ENCODE measurements at regions not wholly inside any gene's neighbourhood (a gene's known extent, or its start where the extent isn't known, plus 50 kb on each side); places are given as distances from the start of the nearest gene placed in this dataset.
"Not testable (repeated sequence)": the region's sequence is repeated elsewhere in the genome, so short reads cannot be mapped to it uniquely, and the experiment has no call there.

DNA sequence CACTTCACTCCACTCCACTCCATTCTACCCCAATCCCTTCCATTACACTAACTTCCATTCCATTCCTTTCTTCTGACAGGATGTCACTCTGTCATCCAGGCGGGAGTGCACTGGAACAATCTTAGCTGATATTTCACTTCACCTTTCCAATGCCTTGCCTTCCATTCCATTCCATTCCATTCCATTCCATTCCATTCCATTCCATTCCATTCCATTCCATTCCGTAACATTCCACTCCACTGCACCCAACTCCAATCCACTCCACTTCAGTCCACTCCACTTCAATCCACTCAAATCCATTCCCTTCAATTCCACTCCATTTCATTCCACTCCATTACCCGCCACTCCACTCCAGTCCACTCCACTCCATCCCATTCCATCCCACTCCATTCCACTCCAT is 1099.4 kb downstream of the TSPY10 start:
- H3K27ac ChIP-seq (ENCODE audit: extremely low read length, insufficient read depth, low read length) = no peak overlapping the region
- ATAC-seq (no peak), DNase-seq (ENCODE audit: low spot score) (peak; percentile 77), FAIRE-seq (no peak)
- 5% methylated on average over 3 of the region's 3 CpGs for WGBS (ENCODE audit: low lambda C conversion rate)
- H2AFZ ChIP-seq (ENCODE audit: low read length) = no peak overlapping the region
- in situ Hi-C loops (cut with HindIII; ENCODE audit: extremely low pct_ligation_motif_present, low pct_unique_long_range_greater_than_20kb) = no loop called here
- no peaks in the 10 kb centered on the region for H3K36me3 ChIP-seq (replicated peaks in 1 of 2; ENCODE audit: control insufficient read depth in 1 of 2, insufficient read depth in 2 of 2, low read length in 2 of 2)
- H3K4me2 ChIP-seq (ENCODE audit: low read depth, low read length) = no peak overlapping the region
- peaks cover 8% of the 10 kb centered on the region for H3K9me3 ChIP-seq (ENCODE audit: low read length)
- CTCF ChIA-PET (ENCODE audit: low intra/inter-chr PET ratio, low total read pairs) = no interaction called here
- no peak overlapping the region for H3K4me3 ChIP-seq (replicated peaks in 1 of 3; ENCODE audit: insufficient read depth in 1 of 3, low read depth in 2 of 3, low read length in 3 of 3)
- no TSS peak for BruUV-seq (replicated peaks)
- H3K27me3 ChIP-seq (ENCODE audit: control insufficient read depth in 1 of 2, insufficient read depth in 2 of 2, low read length in 2 of 2) = no peaks in the 10 kb centered on the region
- H3K9ac ChIP-seq (ENCODE audit: insufficient read depth, low read depth, low read length) = no peak overlapping the region
- POLR2A ChIA-PET = no interaction called here
- no peaks in the 10 kb centered on the region for H3K79me2 ChIP-seq (ENCODE audit: insufficient read depth, low read length)
- H3K4me1 ChIP-seq (ENCODE audit: insufficient read depth, low read length) = no peaks in the 10 kb centered on the region
- intact Hi-C loops (cut with micrococcal nuclease; ENCODE audit: unreplicated experiment) = no loop called here
- H4K20me1 ChIP-seq (ENCODE audit: insufficient read depth, low read length) = no peaks in the 10 kb centered on the region
- TF ChIP-seq, protein P1, sequence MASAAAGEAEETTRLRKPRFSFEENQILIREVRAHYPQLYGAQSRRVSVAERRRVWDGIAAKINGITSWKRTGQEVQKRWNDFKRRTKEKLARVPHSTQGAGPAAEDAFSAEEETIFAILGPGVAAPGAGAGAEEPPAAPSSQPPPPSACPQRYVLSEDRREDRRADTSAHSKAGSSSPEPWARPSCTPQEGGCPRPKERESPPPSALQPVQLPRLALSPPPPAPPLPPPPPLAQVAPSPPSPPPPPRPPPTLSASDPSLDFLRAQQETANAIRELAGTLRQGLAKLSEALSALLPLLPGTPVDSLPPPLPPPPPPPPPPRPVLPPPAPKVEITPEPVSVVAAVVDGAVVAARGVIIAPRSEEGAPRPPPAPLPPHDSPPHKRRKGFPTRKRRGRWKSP (CRISPR knock-in tag; IDR thresholded peaks at IDR 0.05) = no peak
- TF ChIP-seq BRD4 (CRISPR knock-in tag; IDR thresholded peaks at IDR 0.05) (no peak), SRF (IDR thresholded peaks at IDR 0.05; ENCODE audit: low read depth, low read length) (no peak), ZNF253 (CRISPR knock-in tag; IDR thresholded peaks at IDR 0.05; ENCODE audit: borderline replicate concordance) (no peak), FOXA1 (IDR thresholded peaks at IDR 0.05) (no peak), FOXA1 (CRISPR knock-in tag; IDR thresholded peaks at IDR 0.05) (no peak), PRMT3 (CRISPR knock-in tag; IDR thresholded peaks at IDR 0.05; ENCODE audit: borderline replicate concordance, low read depth) (no peak), ZNF101 (CRISPR knock-in tag; IDR thresholded peaks at IDR 0.05; ENCODE audit: borderline replicate concordance, low read depth) (no peak), NR2F1 (CRISPR knock-in tag; IDR thresholded peaks at IDR 0.05) (no peak), ZSCAN25 (CRISPR knock-in tag; IDR thresholded peaks at IDR 0.05) (no peak), ZNF10 (CRISPR knock-in tag; IDR thresholded peaks at IDR 0.05; ENCODE audit: borderline replicate concordance, low read depth) (no peak), RBM22 (optimal IDR thresholded peaks at IDR 0.05; ENCODE audit: low read length) (no peak)
- TF ChIP-seq, protein P2, sequence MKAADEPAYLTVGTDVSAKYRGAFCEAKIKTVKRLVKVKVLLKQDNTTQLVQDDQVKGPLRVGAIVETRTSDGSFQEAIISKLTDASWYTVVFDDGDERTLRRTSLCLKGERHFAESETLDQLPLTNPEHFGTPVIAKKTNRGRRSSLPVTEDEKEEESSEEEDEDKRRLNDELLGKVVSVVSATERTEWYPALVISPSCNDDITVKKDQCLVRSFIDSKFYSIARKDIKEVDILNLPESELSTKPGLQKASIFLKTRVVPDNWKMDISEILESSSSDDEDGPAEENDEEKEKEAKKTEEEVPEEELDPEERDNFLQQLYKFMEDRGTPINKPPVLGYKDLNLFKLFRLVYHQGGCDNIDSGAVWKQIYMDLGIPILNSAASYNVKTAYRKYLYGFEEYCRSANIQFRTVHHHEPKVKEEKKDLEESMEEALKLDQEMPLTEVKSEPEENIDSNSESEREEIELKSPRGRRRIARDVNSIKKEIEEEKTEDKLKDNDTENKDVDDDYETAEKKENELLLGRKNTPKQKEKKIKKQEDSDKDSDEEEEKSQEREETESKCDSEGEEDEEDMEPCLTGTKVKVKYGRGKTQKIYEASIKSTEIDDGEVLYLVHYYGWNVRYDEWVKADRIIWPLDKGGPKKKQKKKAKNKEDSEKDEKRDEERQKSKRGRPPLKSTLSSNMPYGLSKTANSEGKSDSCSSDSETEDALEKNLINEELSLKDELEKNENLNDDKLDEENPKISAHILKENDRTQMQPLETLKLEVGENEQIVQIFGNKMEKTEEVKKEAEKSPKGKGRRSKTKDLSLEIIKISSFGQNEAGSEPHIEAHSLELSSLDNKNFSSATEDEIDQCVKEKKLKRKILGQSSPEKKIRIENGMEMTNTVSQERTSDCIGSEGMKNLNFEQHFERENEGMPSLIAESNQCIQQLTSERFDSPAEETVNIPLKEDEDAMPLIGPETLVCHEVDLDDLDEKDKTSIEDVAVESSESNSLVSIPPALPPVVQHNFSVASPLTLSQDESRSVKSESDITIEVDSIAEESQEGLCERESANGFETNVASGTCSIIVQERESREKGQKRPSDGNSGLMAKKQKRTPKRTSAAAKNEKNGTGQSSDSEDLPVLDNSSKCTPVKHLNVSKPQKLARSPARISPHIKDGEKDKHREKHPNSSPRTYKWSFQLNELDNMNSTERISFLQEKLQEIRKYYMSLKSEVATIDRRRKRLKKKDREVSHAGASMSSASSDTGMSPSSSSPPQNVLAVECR (CRISPR knock-in tag; IDR thresholded peaks at IDR 0.05; ENCODE audit: borderline replicate concordance) = no peak

DNA sequence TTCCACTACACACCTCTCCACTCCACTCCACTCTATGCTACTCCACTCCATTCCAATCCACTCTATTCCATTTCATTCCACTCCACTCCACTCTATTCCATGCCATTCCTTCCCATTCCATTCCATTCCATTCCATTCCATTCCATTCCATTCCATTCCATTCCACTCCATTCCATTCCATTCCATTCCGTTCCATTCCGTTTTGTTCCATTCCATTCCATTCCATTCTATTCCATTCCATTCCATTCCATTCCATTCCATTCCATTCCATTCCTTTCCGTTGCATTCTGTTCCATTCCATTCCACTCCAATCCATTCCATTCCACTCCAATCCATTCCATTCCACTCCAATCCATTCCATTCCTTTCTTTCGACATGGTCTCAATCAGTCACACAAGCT is 1121.1 kb downstream of the TSPY10 start:
- H3K4me3 ChIP-seq (replicated peaks in 1 of 3; ENCODE audit: insufficient read depth in 1 of 3, low read depth in 2 of 3, low read length in 3 of 3); intact Hi-C loops (cut with micrococcal nuclease; ENCODE audit: unreplicated experiment); H3K27me3 ChIP-seq (ENCODE audit: control insufficient read depth in 1 of 2, insufficient read depth in 2 of 2, low read length in 2 of 2); CTCF ChIA-PET (ENCODE audit: low intra/inter-chr PET ratio, low total read pairs); H4K20me1 ChIP-seq (ENCODE audit: insufficient read depth, low read length); H3K4me1 ChIP-seq (ENCODE audit: insufficient read depth, low read length); H3K79me2 ChIP-seq (ENCODE audit: insufficient read depth, low read length); H2AFZ ChIP-seq (ENCODE audit: low read length); H3K9me3 ChIP-seq (ENCODE audit: low read length); H3K27ac ChIP-seq (ENCODE audit: extremely low read length, insufficient read depth, low read length); DNase-seq (ENCODE audit: low spot score); H3K36me3 ChIP-seq (replicated peaks in 1 of 2; ENCODE audit: control insufficient read depth in 1 of 2, insufficient read depth in 2 of 2, low read length in 2 of 2); FAIRE-seq; H3K4me2 ChIP-seq (ENCODE audit: low read depth, low read length); in situ Hi-C loops (cut with HindIII; ENCODE audit: extremely low pct_ligation_motif_present, low pct_unique_long_range_greater_than_20kb); H3K9ac ChIP-seq (ENCODE audit: insufficient read depth, low read depth, low read length); ATAC-seq; BruUV-seq (replicated peaks); POLR2A ChIA-PET: not testable (repeated sequence)
- no CpG with 5 or more reads among the region's 4 CpGs for WGBS (ENCODE audit: low lambda C conversion rate)

Data from HepG2 (cell line).